ENCODE measurements at regions not wholly inside any gene's neighbourhood (a gene's known extent, or its start where the extent isn't known, plus 50 kb on each side); places are given as distances from the start of the nearest gene placed in this dataset.
"Not testable (repeated sequence)": the region's sequence is repeated elsewhere in the genome, so short reads cannot be mapped to it uniquely, and the experiment has no call there.

DNA sequence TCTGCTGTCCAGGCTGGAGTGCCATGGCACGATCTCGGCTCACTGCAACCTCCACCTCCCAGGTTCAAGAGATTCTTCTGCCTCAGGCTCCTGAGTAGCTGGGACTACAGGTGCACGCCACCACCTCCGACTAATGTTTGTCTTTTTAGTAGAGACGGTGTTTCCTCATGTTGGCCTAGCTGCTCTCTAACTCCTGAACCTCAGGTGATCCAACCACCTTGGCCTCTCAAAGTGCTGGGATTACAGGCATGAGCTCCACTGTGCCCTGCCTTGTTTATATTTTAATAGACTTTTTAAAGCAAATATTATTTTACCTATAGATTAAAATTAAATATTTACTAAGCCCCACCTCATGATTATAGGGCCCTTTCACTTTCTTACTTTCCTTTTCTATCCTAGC is 483.2 kb upstream of the EPHA7 start:
- Histone ChIP-seq H3K4me3 (no peak overlapping the region), H3K27ac (no peak overlapping the region)

DNA sequence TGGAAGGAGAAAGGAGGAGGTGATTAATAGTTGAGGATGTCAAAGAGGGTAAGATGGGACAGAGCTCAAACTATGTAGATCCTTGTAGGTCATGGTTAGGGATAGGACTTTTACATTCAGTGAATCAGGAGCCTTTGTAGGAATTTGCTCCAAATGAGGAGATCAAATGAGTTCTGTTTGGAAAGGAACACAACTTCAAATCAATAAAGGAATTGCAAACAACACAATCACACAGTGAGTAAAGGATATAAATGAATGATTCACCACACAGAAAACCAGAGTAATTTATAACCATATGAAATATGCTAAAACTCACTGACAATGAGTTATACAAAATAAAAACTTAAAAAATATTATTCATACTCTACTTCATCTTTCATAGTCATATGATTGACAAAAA is 480.8 kb upstream of the EPHA7 start:
- Histone ChIP-seq H3K27ac (no peak overlapping the region), H3K4me3 (no peak overlapping the region)

- Histone ChIP-seq H3K4me3 (no peak overlapping the region), H3K27ac (no peak overlapping the region)
Observed at GRCh38 chr6:93896081-93896480, 476.7 kb upstream of the EPHA7 start.

DNA sequence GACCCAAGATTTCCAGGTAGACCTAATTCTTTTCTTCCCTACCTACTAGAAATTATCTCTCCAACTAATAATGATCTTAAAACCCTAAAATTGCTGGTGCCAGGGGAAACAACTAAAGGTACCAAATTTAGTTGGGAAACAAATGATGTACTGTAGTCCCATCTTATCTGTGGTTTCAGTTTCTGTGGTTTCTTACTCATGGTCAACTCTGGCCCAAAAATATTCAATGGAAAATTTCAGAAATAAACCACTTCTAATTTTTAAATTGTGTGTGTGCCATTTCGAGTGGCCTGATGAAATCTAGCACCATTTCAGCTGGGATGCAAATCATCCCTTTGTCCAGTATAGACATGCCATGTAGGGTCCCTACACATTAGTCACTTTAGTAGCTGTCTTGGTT is 475.2 kb upstream of the EPHA7 start:
- Histone ChIP-seq H3K27ac (no peak overlapping the region), H3K4me3 (no peak overlapping the region)

GRCh38 chr6:93889713-93890112 is 470.4 kb upstream of the EPHA7 start:
- no peak overlapping the region for H3K4me3 ChIP-seq
- no peak overlapping the region for H3K27ac ChIP-seq

- no peak overlapping the region for H3K4me3 ChIP-seq
- H3K27ac ChIP-seq = no peak overlapping the region
Observed at GRCh38 chr6:93886416-93886815, 467.1 kb upstream of the EPHA7 start.

DNA sequence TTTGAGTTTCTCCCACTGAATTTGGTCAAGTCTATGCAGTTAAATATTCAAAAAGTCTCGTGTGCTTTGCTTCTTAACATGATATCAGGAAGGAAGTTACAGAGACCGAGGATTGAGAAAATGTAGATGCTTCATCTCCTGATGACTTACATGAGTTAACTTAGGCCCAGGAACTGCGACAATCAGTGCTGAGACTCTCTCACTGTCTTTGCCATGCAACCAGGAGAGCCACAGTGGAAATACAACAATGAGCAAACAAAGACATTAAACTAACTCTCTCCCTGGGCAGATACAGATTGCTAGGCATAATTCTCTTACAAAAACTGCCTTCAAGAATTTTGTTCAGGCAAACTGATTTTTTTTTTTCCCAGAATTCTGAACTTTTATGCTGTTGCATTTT is 440.6 kb upstream of the EPHA7 start:
- no peak overlapping the region for H3K4me3 ChIP-seq
- H3K27ac ChIP-seq = no peak overlapping the region

- H3K4me3 ChIP-seq = no peak overlapping the region
- H3K27ac ChIP-seq = no peak overlapping the region
Observed at GRCh38 chr6:93858213-93858612, 438.9 kb upstream of the EPHA7 start.

DNA sequence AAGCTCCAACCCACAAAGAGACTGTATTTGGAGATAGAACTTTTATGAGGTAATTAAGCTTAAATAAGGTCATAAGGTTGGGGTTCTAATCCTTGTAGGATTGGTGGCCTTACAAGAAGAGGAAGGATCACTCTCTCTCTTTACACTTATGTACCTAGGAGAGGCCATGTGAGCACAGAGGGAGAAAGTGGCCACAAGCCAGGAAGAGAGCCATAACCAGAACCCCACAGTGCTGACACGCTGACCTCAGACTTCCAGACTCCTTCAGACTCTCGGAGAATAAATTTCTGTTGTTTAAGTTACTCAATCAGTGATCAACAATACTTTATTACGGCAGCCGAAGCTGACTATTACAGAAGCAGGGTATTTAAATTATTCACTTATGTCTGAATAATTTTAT is 430.5 kb upstream of the EPHA7 start:
- H3K4me3 ChIP-seq = no peak overlapping the region
- no peak overlapping the region for H3K27ac ChIP-seq

DNA sequence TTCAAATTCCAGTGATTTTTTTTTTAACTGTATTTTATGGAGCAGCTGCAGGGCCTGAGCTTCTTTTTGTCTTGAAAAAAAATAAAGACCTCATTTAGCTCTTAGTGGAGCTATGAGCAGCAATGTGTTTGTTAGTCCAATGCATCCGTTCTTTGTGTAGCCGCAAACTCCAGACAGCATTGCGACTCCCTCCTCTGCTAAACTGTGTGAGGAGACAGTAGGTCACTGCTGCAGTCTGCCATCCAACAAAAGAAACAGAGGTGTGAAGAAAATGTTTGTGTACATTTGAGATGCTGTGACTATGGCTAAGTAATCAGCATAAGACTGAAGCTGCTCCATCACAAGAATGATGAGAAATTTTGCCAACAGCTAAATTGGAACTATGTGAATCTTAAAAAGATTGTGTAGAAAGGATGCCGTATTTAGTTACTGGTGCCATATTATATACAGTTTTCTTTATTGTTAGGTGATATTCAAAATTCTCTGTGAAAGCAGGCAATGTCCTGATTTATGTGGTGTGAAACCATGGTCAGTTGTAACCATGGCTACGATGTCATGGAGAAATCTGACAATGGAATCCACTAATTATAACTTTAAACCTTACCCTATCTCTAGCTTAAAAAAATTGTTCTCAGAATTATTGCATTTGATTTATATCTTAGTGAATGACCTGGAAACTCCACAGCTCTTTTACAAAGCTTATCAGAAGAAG is 428.8 kb upstream of the EPHA7 start:
- Histone ChIP-seq H3K4me3 (no peak overlapping the region), H3K27ac (no peak overlapping the region)

DNA sequence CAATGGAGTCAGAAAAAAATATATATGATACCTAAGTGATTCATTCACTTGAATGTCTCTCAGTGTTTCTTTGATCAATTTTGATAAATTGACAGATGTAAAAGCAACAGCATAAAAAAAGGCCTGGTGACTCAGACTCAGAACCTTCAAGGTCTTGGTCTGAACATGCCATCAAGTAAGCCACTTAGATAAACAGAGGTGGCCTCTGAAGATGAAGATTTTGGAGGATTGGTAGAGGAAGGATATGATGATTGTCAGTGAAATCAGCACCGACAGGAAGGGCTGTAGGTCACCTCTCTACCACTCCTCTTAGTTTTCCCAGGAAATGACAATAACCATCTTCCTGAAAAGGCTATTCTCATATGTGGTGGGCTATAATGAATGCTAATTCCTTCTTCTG is 422.8 kb upstream of the EPHA7 start:
- Histone ChIP-seq H3K4me3 (no peak overlapping the region), H3K27ac (no peak overlapping the region)

DNA sequence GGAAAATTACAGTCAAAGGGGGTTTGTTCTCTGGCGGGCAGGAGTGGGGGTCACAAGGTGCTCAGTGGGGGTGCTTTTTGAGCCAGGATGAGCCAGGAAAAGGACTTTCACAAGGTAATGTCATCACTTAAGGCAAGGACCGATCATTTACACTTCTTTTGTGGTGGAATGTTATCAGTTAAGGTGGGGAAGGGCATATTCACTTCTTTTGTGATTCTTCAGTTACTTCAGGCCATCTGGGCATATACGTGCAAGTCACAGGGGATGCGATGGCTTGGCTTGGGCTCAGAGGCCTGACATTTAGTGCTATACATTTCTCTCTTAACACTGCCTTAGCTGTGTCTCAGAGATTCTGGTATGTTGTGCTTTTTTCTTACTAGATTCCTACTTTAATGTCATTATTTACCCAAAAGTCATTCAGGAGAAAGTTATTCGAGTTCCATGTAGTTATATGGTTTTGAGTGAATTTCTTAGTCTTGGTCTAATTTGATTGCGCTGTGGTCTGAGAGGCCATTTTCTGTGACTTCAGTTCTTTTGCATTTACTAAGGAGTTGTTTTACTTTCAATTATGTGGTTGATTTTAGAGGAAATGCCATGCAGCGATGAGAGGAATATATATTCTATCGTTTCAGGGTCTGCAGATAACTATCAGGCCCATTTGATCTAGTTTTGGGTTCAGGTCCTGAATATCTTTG is 416.2 kb upstream of the EPHA7 start:
- H3K27ac ChIP-seq, H3K4me3 ChIP-seq: not testable (repeated sequence)

DNA sequence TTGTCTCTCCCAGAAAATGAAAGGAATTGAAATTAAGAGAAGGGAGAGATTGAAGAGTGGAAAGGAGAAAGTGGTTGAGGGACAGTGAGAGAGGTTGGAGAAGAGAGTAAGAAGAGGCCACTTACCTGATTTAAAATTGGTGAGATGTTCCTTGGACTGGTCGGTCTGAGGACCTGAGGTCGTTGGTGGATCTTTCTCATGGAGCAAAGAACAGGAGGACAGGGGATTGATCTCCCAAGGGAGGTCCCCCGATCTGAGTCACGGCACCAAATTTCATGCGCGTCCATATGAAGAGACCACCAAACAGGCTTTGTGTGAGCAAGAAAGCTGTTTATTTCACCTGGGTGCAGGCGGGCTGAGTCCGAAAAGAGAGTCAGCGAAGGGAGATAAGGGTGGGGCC is 415.7 kb upstream of the EPHA7 start:
- H3K27ac ChIP-seq, H3K4me3 ChIP-seq: not testable (repeated sequence)

DNA sequence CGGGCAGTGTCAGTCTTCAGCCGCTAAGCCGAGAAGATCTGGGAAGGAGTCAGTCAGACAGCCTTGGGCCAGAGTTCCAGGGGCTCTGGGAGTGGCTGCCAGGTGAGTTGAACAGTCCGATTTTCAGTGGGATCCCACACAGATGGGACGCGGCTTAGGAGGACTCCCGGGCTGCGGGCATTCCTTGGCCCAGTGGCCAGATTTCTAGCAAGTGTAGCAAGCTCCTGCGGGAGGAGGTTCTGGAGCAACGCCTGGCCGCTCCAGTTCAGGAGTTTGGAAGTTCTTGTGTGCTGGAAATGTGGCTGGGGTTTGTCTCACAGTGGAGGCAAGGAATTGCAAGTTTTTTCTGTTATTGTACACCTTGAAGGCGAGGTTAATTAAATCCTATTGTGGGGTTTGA is 414.0 kb upstream of the EPHA7 start:
- H3K4me3 ChIP-seq, H3K27ac ChIP-seq: not testable (repeated sequence)

- H3K27ac ChIP-seq, H3K4me3 ChIP-seq: not testable (repeated sequence)
Observed at GRCh38 chr6:93829757-93830156, 410.4 kb upstream of the EPHA7 start.

- Histone ChIP-seq H3K27ac (no peak overlapping the region), H3K4me3 (no peak overlapping the region)
Observed at GRCh38 chr6:93829009-93829408, 409.6 kb upstream of the EPHA7 start.

- Histone ChIP-seq H3K4me3 (no peak overlapping the region), H3K27ac (no peak overlapping the region)
Observed at GRCh38 chr6:93828553-93828952, 409.2 kb upstream of the EPHA7 start.

- no peak overlapping the region for H3K4me3 ChIP-seq
- H3K27ac ChIP-seq = no peak overlapping the region
Observed at GRCh38 chr6:93827728-93828127, 408.4 kb upstream of the EPHA7 start.

GRCh38 chr6:93825950-93826349 is 406.6 kb upstream of the EPHA7 start:
- no peak overlapping the region for H3K4me3 ChIP-seq

DNA sequence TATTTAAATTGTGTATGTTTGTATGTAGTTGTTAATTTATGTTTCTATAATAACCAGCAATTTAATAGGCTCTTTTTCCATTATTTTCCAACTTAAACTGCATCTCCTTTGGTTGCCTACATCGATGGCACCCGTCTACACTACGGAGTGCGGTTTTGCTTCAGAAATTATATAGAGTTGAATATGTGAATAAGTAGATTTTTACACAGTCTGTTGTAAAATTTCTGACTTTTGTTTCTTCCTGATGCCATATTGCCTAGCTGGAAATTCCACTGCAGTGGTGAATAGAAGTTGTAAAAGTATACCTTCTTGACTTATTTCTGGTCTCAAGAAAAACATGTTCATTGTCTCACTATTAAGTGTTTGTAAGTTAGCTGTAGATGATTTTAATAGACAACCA is 404.1 kb upstream of the EPHA7 start:
- H3K27ac ChIP-seq = no peak overlapping the region
- no peak overlapping the region for H3K4me3 ChIP-seq

More at GRCh38 chr6:93825950-93826349, 406.6 kb upstream of the EPHA7 start:
- no peak overlapping the region for H3K27ac ChIP-seq

- Histone ChIP-seq H3K27ac (no peak overlapping the region), H3K4me3 (no peak overlapping the region)
Observed at GRCh38 chr6:93822434-93823265, 403.3 kb upstream of the EPHA7 start.
